ENCODE measurements at regions not wholly inside any gene's neighbourhood (a gene's known extent, or its start where the extent isn't known, plus 50 kb on each side); places are given as distances from the start of the nearest gene placed in this dataset.

GRCh38 chr2:236968101-236968879, 117.4 kb upstream of the COPS8 start:
- no peaks in the 10 kb centered on the region for H3K9me3 Mint-ChIP-seq
- CTCF ChIA-PET: no interaction called here

DNA sequence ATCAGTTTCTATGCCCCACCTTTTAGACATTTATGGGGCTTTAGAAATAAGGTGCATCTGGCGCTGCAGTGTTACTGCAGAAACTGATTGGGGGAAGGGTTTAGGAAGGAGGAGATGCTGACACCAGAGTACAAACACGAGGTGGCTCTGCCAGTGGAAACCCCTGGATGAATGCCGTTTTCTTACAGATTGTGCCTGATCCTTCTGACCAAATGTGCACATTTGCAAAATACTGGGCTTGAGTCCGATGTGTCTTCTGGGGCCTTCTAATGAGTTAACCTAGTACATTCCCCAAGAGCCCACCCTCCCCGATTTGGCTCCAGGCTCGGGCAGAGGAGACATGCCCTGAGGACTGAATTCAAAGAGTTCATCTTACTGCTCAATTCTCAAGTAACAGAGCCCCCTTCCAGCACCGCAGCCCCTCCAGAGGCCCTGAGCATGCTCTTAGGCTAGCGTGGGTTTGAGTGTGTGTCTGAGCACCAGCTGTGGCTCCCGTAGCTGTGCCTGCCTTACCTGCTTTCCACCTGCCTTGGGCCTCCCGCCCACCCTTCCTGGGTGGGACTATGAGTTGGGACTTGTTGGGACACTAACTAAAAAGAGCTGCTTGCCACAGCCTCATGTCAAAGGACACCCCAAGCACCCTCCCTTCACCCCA, 116.7 kb upstream of the COPS8 start:
- ATAC-seq: no peak
- DNase-seq: peak in 7 of 9 donors; percentile 9 to 37 (median 34)
- Mint-ChIP-seq H3K9me3 (no peaks in the 10 kb centered on the region), H3K4me1 (peaks cover 21 to 63% (median 41%) of the 10 kb centered on the region in 7 donors), H3K27ac (peak overlapping the region; percentile 90 to 99 (median 95)), H3K36me3 (no peaks in the 10 kb centered on the region), H3K27me3 (peaks cover 0 to 4% (median 0%) of the 10 kb centered on the region in 5 donors), H3K4me3 (peak overlapping the region; percentile 73 to 92 (median 79))
- peak overlapping the region; percentile 38 for H3K4me3 ChIP-seq (ENCODE audit: low read length)
- no peaks in the 10 kb centered on the region for H3K9me3 ChIP-seq (ENCODE audit: control insufficient read depth in 2 of 3, low read length in 3 of 3)
- POLR2A ChIA-PET: interaction anchor here (1.5 kb wide), 1 partner anchor 116 kb away, joined by 3 read pairs; the partner anchor contains the start of gene COPS8
- H3K4me1 ChIP-seq (ENCODE audit: control insufficient read depth in 2 of 2, insufficient read depth in 2 of 2, low read length in 2 of 2): peaks cover 16 to 41% of the 10 kb centered on the region in 2 donors
- no peaks in the 10 kb centered on the region for H3K27me3 ChIP-seq (ENCODE audit: control insufficient read depth in 2 of 2, insufficient read depth in 2 of 2, low read length in 2 of 2)
- no peaks in the 10 kb centered on the region for H3K36me3 ChIP-seq (ENCODE audit: control insufficient read depth in 2 of 3, insufficient read depth in 3 of 3, low read length in 3 of 3)
- H3K27ac ChIP-seq (ENCODE audit: low read depth, low read length): peak overlapping the region; percentile 85
- CTCF ChIA-PET: interaction anchor here (1.3 kb wide), 1 partner anchor 58 kb away, joined by 3 read pairs; no protein-coding TSS in a partner anchor
- intact Hi-C loops (cut with micrococcal nuclease): loop anchor here in 1 of 2 donors (1.0 to 5.0 kb wide), 3 partner anchors 42 to 460 kb away; partner anchors contain the start of gene COPS8

More at GRCh38 chr2:236968101-236968879, 117.4 kb upstream of the COPS8 start:
- Mint-ChIP-seq H3K4me1 (peaks cover 21 to 63% (median 41%) of the 10 kb centered on the region in 7 donors), H3K27ac (peak overlapping the region; percentile 80 to 99 (median 95)), H3K4me3 (peak overlapping the region; percentile 73 to 92 (median 78)), H3K27me3 (peaks cover 0 to 4% (median 0%) of the 10 kb centered on the region in 5 donors), H3K36me3 (no peaks in the 10 kb centered on the region)
- POLR2A ChIA-PET: no interaction called here
- peak; percentile 93 for ATAC-seq
- H3K27me3 ChIP-seq (ENCODE audit: control insufficient read depth in 2 of 2, insufficient read depth in 2 of 2, low read length in 2 of 2): no peaks in the 10 kb centered on the region
- peak overlapping the region; percentile 38 for H3K4me3 ChIP-seq (ENCODE audit: low read length)
- intact Hi-C loops (cut with micrococcal nuclease): loop anchor here in 1 of 2 donors (1.0 to 5.0 kb wide), 3 partner anchors 41 to 461 kb away; partner anchors contain the start of gene COPS8
- DNase-seq: peak in 7 of 9 donors; percentile 71 to 87 (median 82)
- no peaks in the 10 kb centered on the region for H3K9me3 ChIP-seq (ENCODE audit: control insufficient read depth in 2 of 3, low read length in 3 of 3)
- H3K36me3 ChIP-seq (ENCODE audit: control insufficient read depth in 2 of 3, insufficient read depth in 3 of 3, low read length in 3 of 3): no peaks in the 10 kb centered on the region
- H3K4me1 ChIP-seq (ENCODE audit: control insufficient read depth in 2 of 2, insufficient read depth in 2 of 2, low read length in 2 of 2): peaks cover 16 to 41% of the 10 kb centered on the region in 2 donors
- peak overlapping the region; percentile 85 for H3K27ac ChIP-seq (ENCODE audit: low read depth, low read length)

DNA sequence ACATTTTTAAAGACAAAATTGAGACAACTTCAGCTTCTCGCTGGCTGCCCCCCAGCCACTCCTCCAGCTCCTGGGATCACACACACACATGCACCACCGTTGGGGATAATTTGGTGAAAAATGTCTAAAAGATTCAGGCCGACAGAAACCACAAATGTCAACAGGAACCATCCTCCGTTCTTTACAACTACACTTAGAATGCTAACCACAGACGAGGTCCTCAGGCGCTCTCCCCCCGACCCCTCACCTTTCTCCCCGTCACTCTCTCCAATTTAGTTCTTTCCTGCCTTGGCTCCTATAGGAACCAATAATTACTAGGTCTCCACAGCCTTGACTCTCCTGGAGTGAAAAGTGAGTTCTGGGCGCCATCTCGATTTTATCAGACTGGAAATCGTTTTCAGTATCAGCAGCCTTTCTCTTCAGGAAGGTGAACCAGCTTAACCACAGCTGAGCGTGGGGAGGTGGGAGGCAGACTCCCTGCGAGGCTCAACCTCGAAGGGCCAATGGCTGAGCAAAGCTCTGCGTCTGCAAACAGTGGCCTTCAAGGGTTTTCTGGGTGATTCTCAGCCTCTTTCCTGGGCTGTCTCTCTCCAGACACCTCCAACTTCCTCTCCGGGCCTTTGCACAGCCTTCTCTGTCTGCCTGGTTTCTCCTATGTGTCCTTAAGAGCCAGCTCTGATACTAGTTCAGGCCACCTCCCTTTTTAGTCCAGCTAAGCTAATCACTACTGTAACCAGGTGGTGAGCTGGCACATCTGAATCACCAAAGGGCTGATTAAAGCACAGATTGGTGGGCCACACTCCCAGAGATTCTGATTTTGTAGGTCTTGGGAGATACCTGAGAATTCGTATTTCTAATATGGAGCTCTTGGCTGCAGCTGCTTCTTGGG, 115.7 kb upstream of the COPS8 start:
- Histone ChIP-seq H3K4me1 (ENCODE audit: control insufficient read depth in 2 of 2, insufficient read depth in 2 of 2, low read length in 2 of 2) (peaks cover 16 to 41% of the 10 kb centered on the region in 2 donors), H3K9me3 (ENCODE audit: control insufficient read depth in 2 of 3, low read length in 3 of 3) (no peaks in the 10 kb centered on the region), H3K36me3 (ENCODE audit: control insufficient read depth in 2 of 3, insufficient read depth in 3 of 3, low read length in 3 of 3) (no peaks in the 10 kb centered on the region), H3K27ac (ENCODE audit: low read depth, low read length) (peak overlapping the region; percentile 85), H3K27me3 (ENCODE audit: control insufficient read depth in 2 of 2, insufficient read depth in 2 of 2, low read length in 2 of 2) (no peaks in the 10 kb centered on the region), H3K4me3 (ENCODE audit: low read length) (peak overlapping the region; percentile 38)
- Mint-ChIP-seq H3K4me1 (peaks cover 21 to 59% (median 41%) of the 10 kb centered on the region in 7 donors), H3K27me3 (peaks cover 0 to 4% (median 0%) of the 10 kb centered on the region in 5 donors), H3K36me3 (no peaks in the 10 kb centered on the region), H3K9me3 (no peaks in the 10 kb centered on the region), H3K27ac (peak overlapping the region; percentile 90 to 99 (median 95)), H3K4me3 (peak overlapping the region; percentile 73 to 92 (median 79))
- ATAC-seq (no peak), DNase-seq (peak in 8 of 9 donors; percentile 26 to 58 (median 42))
- CTCF ChIA-PET: interaction anchor here (0.6 to 1.3 kb wide), 4 partner anchors 31 to 59 kb away, joined by 3 read pairs; no protein-coding TSS in a partner anchor
- intact Hi-C loops (cut with micrococcal nuclease): loop anchor here in 1 of 2 donors (2.0 to 5.0 kb wide), 2 partner anchors 43 to 459 kb away; no protein-coding TSS in a partner anchor
- POLR2A ChIA-PET: interaction anchor here (0.6 to 1.5 kb wide), 6 partner anchors 9 to 115 kb away, joined by 3 to 6 read pairs (median 4); partner anchors contain the start of gene COPS8

DNA sequence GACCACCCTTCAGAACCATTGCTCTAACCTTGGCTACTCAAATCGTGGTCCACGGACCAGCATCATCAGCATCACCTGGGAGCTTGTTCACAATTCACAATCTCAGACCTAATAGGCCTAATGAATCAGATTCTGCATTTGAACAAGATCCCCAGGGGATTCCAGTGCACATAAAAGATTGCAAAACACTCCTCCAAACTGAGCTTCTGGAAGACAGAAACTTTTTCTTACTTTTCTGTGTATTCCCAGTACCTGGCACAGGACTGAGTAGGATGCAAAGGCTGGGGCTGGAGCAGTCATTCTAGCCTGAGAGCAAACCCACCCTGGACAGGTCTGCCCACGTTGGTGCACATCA, 115.1 kb upstream of the COPS8 start:
- ChIA-PET POLR2A (interaction anchor here (0.7 to 1.5 kb wide), 5 partner anchors 9 to 115 kb away, joined by 3 to 6 read pairs (median 4); partner anchors contain the start of gene COPS8), CTCF (interaction anchor here (0.6 to 0.9 kb wide), 2 partner anchors 30 to 59 kb away, joined by 3 read pairs; no protein-coding TSS in a partner anchor)
- ATAC-seq: no peak
- Mint-ChIP-seq H3K27me3 (peaks cover 0 to 4% (median 0%) of the 10 kb centered on the region in 5 donors), H3K36me3 (no peaks in the 10 kb centered on the region), H3K4me3 (peak overlapping the region in 3 of 10 donors; percentile 42 to 81 (median 78)), H3K9me3 (no peaks in the 10 kb centered on the region), H3K4me1 (peaks cover 21 to 59% (median 41%) of the 10 kb centered on the region in 7 donors), H3K27ac (peak overlapping the region in 8 of 9 donors; percentile 91 to 99 (median 95))
- DNase-seq: no peak
- Histone ChIP-seq H3K36me3 (ENCODE audit: control insufficient read depth in 2 of 3, insufficient read depth in 3 of 3, low read length in 3 of 3) (no peaks in the 10 kb centered on the region), H3K27me3 (ENCODE audit: control insufficient read depth in 2 of 2, insufficient read depth in 2 of 2, low read length in 2 of 2) (no peaks in the 10 kb centered on the region), H3K9me3 (ENCODE audit: control insufficient read depth in 2 of 3, low read length in 3 of 3) (no peaks in the 10 kb centered on the region), H3K4me3 (ENCODE audit: low read length) (no peak overlapping the region), H3K27ac (ENCODE audit: low read depth, low read length) (peak overlapping the region; percentile 85), H3K4me1 (ENCODE audit: control insufficient read depth in 2 of 2, insufficient read depth in 2 of 2, low read length in 2 of 2) (peaks cover 16 to 41% of the 10 kb centered on the region in 2 donors)
- intact Hi-C loops (cut with micrococcal nuclease): no loop called here

DNA sequence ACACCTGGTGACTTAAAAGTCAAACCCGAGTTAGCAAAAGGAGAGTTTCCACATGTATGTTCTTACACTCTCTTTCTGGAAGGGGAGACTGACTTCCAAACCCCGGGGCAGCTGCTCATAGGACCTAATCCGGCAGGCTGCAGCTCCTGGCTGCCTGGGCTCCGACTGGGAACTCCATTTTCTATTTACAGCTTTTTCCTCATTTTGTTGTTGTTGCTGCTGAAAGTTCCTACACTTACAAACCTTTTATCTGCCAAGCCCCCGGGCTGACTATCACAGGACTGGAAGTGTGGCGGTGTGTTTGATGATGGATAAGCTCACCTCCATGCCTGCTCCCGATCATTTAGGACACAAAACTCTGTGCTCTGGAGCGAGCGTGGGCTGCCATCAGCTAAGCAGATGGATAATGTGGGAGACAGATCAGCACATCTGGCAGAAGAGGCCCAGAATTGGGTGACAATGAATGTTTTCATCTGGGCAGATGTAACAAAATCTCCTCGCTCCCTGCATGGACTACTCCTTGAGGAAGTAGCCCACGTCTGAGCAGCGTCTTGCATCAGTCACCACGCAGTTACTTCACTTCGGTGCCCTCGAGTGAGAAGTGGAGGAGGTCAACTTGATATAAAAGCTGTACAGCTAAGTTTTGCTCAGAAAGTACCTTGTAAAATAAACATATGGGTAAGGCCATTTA, 114.4 kb upstream of the COPS8 start:
- Histone ChIP-seq H3K4me3 (ENCODE audit: low read length) (no peak overlapping the region), H3K4me1 (ENCODE audit: control insufficient read depth in 2 of 2, insufficient read depth in 2 of 2, low read length in 2 of 2) (peaks cover 16 to 41% of the 10 kb centered on the region in 2 donors), H3K27me3 (ENCODE audit: control insufficient read depth in 2 of 2, insufficient read depth in 2 of 2, low read length in 2 of 2) (no peaks in the 10 kb centered on the region), H3K27ac (ENCODE audit: low read depth, low read length) (no peak overlapping the region), H3K36me3 (ENCODE audit: control insufficient read depth in 2 of 3, insufficient read depth in 3 of 3, low read length in 3 of 3) (no peaks in the 10 kb centered on the region), H3K9me3 (ENCODE audit: control insufficient read depth in 2 of 3, low read length in 3 of 3) (no peaks in the 10 kb centered on the region)
- peaks cover 0 to 10% (median 0%) of the 10 kb centered on the region in 5 donors for H3K27me3 Mint-ChIP-seq
- ChIA-PET POLR2A (interaction anchor here (1.1 to 1.3 kb wide), 3 partner anchors 8 to 16 kb away, joined by 3 to 6 read pairs (median 4); no protein-coding TSS in a partner anchor), CTCF (no interaction called here)
- ATAC-seq (no peak), DNase-seq (no peak)
- H3K4me3 Mint-ChIP-seq: no peak overlapping the region
- no peaks in the 10 kb centered on the region for H3K36me3 Mint-ChIP-seq
- peak overlapping the region in 7 of 9 donors; percentile 12 to 99 (median 77) for H3K27ac Mint-ChIP-seq
- intact Hi-C loops (cut with micrococcal nuclease): no loop called here
- H3K9me3 Mint-ChIP-seq: no peaks in the 10 kb centered on the region
- H3K4me1 Mint-ChIP-seq: peaks cover 21 to 56% (median 41%) of the 10 kb centered on the region in 7 donors
